Astrocyte of the spinal cord (primary cell): ENCODE measurements at regions not wholly inside any gene's neighbourhood (a gene's known extent, or its start where the extent isn't known, plus 50 kb on each side); places are given as distances from the start of the nearest gene placed in this dataset.
"Not testable (repeated sequence)": the region's sequence is repeated elsewhere in the genome, so short reads cannot be mapped to it uniquely, and the experiment has no call there.

Experiments
- DNase-seq: peaks from one replicate; pipeline ENCODE4 v3.0.0; 2011; ENCODE audit warnings: low read depth, low spot score
- H3K4me3 ChIP-seq: 2 replicates; pipeline ENCODE4 v1.5.1; 2011; ENCODE audit warnings: low read depth, mild to moderate bottlenecking, low read length, moderate library complexity
- in situ Hi-C: cut with HindIII; loops from 2 replicates; pipeline ENCODE4 v1.10.0; 2017; ENCODE audit warnings: low sequenced_read_pairs
- TF ChIP-seq, protein P1 (sequence below): IDR thresholded peaks from 2 replicates; pipeline ENCODE4 v1.5.1; 2012; ENCODE audit warnings: low read depth, mild to moderate bottlenecking, low read length, inconsistent platforms

DNA sequence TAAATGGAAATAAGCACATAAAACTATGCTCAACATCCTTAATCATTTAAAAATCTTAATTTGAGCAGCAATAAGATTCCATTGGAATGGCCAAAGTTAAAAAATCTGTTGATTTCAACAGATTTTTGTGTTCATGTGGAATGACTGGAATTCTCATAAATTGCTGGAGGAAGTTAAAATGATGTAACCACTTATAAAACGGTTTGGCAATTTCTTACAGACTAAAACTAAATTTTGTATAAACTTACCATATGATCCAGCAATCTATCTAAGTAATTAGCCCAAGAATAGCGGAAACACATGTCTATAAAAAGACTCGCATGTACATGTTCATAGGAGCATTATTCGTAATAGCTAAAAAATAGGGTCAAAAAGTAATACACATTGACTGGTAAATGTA is 1713.6 kb downstream of the SI start:
- DNase-seq: no peak
- TF ChIP-seq, protein P1, sequence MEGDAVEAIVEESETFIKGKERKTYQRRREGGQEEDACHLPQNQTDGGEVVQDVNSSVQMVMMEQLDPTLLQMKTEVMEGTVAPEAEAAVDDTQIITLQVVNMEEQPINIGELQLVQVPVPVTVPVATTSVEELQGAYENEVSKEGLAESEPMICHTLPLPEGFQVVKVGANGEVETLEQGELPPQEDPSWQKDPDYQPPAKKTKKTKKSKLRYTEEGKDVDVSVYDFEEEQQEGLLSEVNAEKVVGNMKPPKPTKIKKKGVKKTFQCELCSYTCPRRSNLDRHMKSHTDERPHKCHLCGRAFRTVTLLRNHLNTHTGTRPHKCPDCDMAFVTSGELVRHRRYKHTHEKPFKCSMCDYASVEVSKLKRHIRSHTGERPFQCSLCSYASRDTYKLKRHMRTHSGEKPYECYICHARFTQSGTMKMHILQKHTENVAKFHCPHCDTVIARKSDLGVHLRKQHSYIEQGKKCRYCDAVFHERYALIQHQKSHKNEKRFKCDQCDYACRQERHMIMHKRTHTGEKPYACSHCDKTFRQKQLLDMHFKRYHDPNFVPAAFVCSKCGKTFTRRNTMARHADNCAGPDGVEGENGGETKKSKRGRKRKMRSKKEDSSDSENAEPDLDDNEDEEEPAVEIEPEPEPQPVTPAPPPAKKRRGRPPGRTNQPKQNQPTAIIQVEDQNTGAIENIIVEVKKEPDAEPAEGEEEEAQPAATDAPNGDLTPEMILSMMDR: no peak
- no peak overlapping the region for H3K4me3 ChIP-seq
- in situ Hi-C loops: no loop called here

DNA sequence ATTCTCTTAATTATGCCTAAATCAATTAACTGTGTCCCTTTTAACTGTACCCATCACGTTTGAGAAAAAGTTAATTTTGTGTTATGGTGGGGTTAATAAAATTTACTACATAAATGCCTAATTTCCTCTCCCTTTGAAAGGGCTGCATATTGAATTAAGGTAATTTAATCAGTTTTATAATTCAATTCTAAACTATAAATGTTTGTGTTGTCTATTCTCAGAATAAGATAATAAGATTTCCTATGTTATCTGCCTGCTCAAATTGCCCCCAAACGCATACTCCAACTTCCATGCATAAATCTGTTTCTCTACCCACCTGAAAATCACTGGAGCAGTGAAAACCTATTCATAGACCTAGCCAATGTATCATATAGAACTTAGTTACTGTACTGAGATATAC is 1716.1 kb downstream of the SI start:
- in situ Hi-C loops: no loop called here
- TF ChIP-seq, protein P1: no peak
- no peak for DNase-seq
- H3K4me3 ChIP-seq: no peak overlapping the region

DNA sequence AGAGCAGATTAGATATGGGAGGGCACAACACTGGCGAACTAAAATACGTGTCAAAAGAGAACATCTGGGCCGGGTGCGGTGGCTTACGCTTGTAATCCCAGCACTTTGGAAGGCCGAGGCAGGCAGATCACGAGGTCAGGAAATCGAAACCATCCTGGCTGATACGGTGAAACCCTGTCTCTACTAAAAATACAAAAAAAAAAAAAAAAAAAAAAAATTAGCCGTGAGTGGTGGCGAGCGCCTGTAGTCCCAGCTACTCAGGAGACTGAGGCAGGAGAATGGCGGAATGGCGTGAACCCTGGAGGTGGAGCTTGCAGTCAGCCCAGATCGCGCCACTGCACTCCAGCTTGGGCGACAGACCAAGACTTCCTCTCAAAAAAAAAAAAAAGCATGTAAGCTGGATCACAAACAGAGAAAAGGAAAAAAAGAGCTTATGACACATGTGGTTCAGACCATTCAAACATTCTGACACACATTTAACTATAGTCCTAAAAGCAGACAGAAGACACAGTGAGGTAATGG is 1716.9 kb downstream of the SI start:
- in situ Hi-C loops, DNase-seq, H3K4me3 ChIP-seq: not testable (repeated sequence)

DNA sequence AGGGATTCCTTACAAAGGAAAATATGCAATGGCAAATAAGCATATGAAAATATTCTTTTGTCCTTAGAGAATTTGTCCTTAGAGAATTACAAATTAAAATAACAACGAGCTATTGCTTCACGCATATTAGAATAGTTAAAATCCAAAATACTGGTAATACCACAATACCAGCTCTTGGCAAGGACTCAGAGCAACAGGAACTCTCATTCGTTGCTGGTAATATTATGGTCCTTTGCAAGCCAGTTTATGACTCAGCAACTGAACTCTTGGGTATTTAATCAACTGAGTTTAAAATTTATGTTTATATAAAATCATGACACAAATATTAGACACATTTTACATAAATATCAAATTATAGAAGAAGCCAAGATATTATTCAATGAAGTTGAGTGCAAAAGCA is 1730.4 kb downstream of the SI start:
- in situ Hi-C loops: no loop called here
- TF ChIP-seq, protein P1: no peak
- no peak for DNase-seq
- H3K4me3 ChIP-seq: no peak overlapping the region

DNA sequence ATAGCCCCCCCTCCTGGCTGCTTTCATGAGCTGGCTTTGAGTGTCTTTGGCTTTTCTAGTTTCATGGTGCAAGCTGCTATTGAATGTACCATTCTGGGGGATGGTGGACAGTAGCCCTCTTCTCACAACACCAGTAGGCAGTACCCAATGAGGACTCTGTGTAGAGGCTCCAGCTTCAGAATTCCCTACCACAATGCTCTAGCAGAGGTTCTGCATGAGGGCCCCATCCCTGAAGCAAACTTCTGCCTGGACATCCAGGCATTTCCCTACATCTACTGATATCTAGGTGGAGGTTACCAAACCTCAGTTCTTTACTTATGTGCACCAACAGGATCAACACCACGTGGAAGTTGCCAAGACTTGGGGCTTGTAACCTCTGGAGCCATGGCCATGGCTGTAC is 1742.9 kb downstream of the SI start:
- TF ChIP-seq, protein P1: no peak
- no peak overlapping the region for H3K4me3 ChIP-seq
- no peak for DNase-seq
- in situ Hi-C loops: no loop called here

DNA sequence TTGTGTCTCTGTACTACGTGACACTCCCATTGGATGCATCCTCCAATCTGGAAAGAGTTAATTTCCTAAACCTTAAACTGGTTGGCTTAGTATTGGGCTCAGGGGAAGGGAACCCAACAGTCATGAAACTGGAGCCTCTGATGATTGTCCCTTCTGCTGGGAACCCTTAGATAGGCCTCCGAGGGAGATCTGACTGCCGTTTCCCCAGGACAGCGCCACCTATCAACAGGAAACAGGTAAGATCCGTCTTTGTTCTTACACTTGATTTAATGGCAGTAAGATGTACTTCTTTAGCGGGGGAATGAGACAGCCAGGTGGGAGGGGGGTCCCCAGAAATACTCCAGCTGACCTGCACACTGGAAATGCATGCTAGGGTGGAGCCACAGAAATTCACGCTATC is 1749.6 kb downstream of the SI start:
- no peak overlapping the region for H3K4me3 ChIP-seq
- TF ChIP-seq, protein P1: no peak
- in situ Hi-C loops: no loop called here
- DNase-seq: no peak

- no peak overlapping the region for H3K4me3 ChIP-seq
- peak; percentile 0 for DNase-seq
- TF ChIP-seq, protein P1: no peak
- in situ Hi-C loops: no loop called here
These were observed 1751.2 kb downstream of the SI start for GRCh38 chr3:163327086-163327485.
